GM12875 (cell line): ENCODE measurements at regions not wholly inside any gene's neighbourhood (a gene's known extent, or its start where the extent isn't known, plus 50 kb on each side); places are given as distances from the start of the nearest gene placed in this dataset.

Experiments used
- H3K4me3 ChIP-seq: one replicate; pipeline ENCODE4 v1.5.1; 2011; ENCODE audit warnings: low read depth, low read length, control low read depth
- TF ChIP-seq, protein P1 (sequence below): IDR thresholded peaks from 2 replicates; pipeline ENCODE4 v1.5.1; 2011; ENCODE audit warnings: low read depth, mild to moderate bottlenecking, control low read depth, inconsistent platforms, low read length, moderate library complexity, borderline replicate concordance; ENCODE audit not compliant: insufficient read depth

- H3K4me3 ChIP-seq, result no peak overlapping the region
- TF ChIP-seq, protein P1, sequence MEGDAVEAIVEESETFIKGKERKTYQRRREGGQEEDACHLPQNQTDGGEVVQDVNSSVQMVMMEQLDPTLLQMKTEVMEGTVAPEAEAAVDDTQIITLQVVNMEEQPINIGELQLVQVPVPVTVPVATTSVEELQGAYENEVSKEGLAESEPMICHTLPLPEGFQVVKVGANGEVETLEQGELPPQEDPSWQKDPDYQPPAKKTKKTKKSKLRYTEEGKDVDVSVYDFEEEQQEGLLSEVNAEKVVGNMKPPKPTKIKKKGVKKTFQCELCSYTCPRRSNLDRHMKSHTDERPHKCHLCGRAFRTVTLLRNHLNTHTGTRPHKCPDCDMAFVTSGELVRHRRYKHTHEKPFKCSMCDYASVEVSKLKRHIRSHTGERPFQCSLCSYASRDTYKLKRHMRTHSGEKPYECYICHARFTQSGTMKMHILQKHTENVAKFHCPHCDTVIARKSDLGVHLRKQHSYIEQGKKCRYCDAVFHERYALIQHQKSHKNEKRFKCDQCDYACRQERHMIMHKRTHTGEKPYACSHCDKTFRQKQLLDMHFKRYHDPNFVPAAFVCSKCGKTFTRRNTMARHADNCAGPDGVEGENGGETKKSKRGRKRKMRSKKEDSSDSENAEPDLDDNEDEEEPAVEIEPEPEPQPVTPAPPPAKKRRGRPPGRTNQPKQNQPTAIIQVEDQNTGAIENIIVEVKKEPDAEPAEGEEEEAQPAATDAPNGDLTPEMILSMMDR, result no peak
Measured at GRCh38 chr16:87223656-87224248, 93.4 kb downstream of the C16orf95 start.

DNA sequence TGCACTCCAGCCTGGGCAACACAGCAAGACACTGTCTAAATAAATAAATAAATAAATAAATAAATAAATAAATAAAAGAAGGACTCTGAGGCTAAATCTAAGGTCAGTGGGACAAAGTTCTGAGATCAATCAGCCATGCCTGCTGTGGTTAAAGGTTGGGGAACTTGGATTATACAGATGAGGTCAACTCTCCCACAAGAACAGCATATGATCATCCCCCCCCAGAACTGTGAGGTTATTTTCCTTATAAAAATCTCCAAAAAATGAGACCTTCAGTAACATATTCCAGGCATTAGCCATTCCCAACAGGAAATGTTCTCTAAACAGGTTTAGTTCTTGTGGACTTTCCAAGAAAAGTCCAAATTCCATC is 90.3 kb downstream of the C16orf95 start:
- no peak overlapping the region for H3K4me3 ChIP-seq
- TF ChIP-seq, protein P1, result no peak

DNA sequence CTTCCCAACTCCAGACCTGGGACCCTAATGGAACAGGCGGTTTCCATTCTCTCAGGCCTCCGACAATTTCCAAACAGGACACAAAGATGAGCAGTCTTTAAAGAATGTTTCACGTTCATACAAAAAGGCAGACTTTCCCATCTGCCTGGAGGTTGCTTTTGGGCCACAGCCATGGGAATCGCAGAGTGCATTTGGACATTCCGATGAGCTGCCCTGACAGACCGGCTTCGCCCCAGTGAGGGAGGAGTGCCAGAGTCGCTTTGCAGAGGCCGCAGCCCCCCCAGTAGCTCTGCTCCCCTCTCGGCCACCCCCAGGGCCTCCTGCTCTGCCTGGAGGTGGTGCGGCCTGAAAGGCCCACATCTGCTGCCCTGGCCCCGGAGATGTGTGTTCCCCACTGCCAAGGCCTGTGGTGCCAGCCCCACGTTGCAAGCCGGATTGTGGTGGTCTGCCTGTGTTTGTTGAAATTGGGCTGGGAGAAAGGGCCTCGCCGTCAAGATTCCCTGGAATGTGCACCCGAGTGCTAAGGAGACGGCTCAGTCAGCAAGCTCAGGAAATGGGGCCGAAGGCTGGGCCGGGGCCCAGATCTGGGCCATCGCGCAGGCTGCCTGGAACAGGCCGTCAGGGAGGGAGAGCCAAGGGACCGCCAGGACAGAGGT is 89.8 kb downstream of the C16orf95 start:
- TF ChIP-seq, protein P1, result no peak
- no peak overlapping the region for H3K4me3 ChIP-seq

DNA sequence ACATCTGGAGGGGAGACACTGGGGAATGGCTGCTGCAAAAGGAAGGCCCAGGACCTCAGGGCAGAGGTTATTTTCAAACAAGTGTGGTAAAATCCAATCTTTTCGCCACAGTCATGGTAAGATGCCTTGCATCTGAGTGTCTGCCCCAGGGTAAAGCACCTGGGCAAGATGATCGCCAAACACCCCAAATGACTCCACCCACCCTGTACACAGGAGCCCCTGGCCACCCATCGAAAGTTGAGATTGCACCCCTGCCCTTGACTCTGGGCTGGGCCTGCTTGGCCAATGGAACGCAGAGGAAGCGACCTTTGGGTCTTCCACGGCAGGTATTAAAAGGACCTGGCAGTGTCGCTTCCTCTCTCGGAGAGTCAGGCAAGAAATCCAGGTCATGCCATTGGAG is 88.8 kb downstream of the C16orf95 start:
- TF ChIP-seq, protein P1, result no peak
- H3K4me3 ChIP-seq, result no peak overlapping the region

DNA sequence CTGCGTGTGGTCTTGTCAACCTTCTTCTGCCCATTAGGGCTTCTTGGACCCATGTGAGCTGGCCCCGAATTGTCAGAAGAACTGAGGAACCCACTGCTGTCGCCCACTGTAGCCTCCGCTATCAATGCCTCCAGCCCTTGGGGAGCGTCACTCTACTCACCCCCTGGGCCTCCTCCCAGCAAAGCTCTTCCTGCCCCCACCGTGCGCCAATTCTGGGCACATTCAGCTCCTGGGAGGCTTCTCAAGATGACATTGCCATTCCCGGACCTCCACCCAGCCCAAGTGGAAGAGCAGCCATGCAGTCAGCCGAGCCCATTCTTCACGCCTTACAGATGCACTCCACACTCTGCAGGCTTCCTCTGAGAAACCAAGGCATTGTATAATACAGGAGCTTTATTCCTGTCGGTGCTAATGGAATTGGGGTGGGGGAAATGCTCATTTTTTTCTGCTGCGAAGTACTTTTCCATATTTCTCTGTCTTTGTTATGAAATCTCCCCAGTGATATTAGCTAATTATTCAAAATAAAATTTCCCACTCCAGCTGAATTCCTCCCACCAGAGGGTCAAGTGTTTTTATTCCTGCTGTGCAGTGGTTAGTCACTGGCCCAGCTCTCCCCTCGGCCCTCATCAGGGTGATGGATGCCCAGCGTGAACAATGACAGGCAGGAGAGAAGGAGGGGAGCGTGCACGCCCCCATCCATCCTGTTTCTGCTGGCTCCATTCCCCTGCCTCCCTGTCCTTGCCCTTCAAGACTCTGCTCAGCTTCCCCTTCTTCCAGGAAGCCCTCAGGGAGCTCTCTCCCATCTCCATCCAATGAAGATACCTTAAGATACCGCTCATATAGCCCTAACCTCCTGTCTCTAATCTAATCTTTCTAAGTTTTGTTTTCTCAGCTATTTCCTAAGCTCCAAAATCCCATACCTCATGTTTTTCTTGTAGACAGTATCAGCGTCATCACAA is 87.7 kb downstream of the C16orf95 start:
- TF ChIP-seq, protein P1, result no peak
- H3K4me3 ChIP-seq, result no peak overlapping the region

GRCh38 chr16:87230571-87230970 is 86.6 kb downstream of the C16orf95 start:
- H3K4me3 ChIP-seq, result no peak overlapping the region
- TF ChIP-seq, protein P1, result no peak

GRCh38 chr16:87231295-87231694 is 85.9 kb downstream of the C16orf95 start:
- TF ChIP-seq, protein P1, result no peak
- no peak overlapping the region for H3K4me3 ChIP-seq
